ENCODE measurements at regions not wholly inside any gene's neighbourhood (a gene's known extent, or its start where the extent isn't known, plus 50 kb on each side); places are given as distances from the start of the nearest gene placed in this dataset.
"Not testable (repeated sequence)": the region's sequence is repeated elsewhere in the genome, so short reads cannot be mapped to it uniquely, and the experiment has no call there.

- DNase-seq (ENCODE audit: low read depth, low spot score), result no peak
Measured at GRCh38 chr2:220767591-220768255, 804.4 kb downstream of the EPHA4 start.

DNA sequence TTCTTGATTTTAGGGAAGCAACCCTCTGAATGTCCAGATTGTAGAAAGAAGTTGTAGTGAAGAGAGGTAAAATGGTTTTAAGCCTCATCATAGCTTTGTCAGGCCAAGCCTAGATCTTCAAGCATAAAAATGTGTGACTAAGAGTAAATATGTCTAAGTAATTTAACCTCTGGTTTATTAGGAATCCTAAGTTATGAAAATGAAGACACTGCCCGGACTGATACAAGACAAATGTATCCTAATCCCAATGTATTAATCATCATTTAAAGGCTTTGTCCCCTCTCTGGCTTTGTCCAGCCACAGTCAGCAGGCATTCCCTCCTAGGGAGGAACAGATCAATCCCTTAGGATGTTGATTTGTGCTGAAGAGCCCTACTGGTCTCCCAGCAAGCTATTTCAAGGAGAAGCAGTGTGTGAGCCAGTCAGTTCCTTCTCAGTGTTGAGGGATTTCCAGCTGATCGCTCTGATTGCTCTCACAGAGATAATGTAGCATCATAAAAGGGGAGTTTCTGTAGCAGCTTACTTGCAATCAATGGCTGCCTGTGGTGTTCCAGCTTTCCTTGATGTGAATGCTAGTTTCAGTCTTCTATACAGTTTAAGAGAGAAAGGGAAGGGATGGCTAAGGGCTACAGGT, 796.1 kb downstream of the EPHA4 start:
- DNase-seq (ENCODE audit: low read depth, low spot score), result no peak

DNA sequence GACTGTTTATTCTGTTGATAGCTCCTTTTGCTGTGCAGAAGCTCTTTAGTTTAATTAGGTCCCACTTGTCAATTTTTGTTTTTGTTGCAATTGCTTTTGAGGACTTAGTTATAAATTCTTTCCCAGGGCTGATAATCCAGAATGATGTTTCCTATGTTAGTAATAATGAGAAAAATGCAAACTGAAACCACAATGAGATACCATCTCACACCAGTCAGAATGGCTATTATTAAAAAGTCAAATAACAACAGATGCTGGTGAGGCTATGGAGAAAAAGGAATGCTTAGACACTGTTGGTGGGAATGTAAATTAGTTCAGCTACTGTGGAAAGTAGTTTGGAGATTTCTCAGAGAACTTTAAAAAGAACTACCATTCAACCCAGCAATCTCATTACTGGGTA, 793.0 kb downstream of the EPHA4 start:
- not testable (repeated sequence) for DNase-seq (ENCODE audit: low read depth, low spot score)

DNA sequence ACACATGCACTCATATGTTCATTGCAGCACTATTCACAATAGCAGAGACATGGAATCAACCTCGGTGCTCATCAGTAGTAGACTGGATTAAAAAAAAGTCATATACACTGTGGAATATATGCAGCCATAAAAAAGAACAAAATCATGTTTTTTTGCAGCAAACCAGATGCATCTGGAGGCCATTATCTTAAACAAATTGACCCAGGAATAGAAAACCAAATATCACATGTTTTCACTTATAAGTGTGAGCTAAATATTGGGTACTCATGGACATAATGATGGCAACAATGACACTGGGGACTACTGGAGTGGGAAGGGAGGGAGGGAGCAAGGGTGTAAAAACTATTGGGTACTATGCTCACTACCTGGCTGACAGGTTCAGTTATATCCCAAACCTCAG, 792.6 kb downstream of the EPHA4 start:
- DNase-seq (ENCODE audit: low read depth, low spot score), result no peak

DNA sequence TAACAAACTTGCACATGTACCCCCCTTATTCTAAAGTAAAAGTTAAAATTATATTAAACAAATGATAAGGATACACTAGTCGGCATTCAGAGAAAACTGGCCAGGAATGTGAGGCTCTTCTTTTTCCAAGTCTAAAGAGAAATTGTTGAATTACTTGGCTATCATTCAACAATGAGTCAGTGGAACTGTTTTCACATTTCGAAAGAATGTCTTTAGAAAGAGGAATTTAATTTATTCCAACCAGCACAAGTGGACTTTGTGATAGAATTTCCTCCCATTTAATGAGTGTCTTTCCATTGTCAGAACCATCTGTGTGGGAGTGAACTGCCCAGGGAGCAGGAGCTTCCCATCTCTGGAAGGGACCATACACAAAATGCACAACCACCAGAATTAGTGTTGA, 792.2 kb downstream of the EPHA4 start:
- DNase-seq (ENCODE audit: low read depth, low spot score), result no peak

GRCh38 chr2:220781622-220782241, 790.4 kb downstream of the EPHA4 start:
- DNase-seq (ENCODE audit: low read depth, low spot score), result no peak

GRCh38 chr2:220782609-220783113, 789.4 kb downstream of the EPHA4 start:
- DNase-seq (ENCODE audit: low read depth, low spot score), result no peak

- DNase-seq (ENCODE audit: low read depth, low spot score), result no peak
Measured at GRCh38 chr2:220783671-220784070, 788.4 kb downstream of the EPHA4 start.

DNA sequence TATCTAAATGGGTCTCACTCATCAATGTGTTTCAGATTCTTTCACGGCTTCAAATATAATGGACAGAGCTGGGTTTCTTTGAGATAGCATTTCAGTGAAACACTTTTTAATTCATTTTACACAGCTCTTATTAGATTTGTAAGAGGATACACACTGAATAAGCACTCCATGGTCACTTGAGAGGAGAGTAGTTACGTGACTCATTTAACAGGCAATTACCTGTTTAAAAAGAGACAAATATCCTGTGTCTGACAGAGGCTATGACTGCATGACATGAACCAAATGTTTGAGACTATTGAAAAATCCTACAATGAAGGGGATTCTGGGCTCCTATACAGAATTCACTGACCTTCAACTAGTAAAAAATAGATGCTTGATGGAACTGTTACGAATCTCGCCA, 786.9 kb downstream of the EPHA4 start:
- DNase-seq (ENCODE audit: low read depth, low spot score), result no peak

GRCh38 chr2:220786216-220786615, 785.9 kb downstream of the EPHA4 start:
- DNase-seq (ENCODE audit: low read depth, low spot score), result no peak

GRCh38 chr2:220787251-220787650, 784.9 kb downstream of the EPHA4 start:
- no peak for DNase-seq (ENCODE audit: low read depth, low spot score)

DNA sequence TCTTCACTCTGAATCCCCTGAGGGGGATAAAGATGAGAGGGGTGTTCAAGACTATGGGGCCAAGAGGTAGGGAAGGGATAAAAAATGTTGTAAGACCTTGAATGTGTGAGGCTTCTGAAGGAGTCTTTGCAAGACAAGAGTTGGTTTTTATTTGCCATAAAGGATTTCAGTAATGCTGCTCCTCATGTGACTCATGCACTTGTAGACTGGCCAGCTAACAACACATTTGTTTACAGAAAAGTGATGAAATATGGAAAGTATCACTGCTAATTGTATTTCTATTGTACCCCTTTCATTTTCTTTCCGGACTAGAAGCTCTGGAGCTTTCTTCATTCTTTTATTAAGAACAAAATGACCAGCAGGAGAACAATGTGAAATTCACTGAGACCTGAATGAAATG, 782.1 kb downstream of the EPHA4 start:
- DNase-seq (ENCODE audit: low read depth, low spot score), result no peak

GRCh38 chr2:220795705-220796104, 776.4 kb downstream of the EPHA4 start:
- DNase-seq (ENCODE audit: low read depth, low spot score), result no peak

- no peak for DNase-seq (ENCODE audit: low read depth, low spot score)
Measured at GRCh38 chr2:220811115-220811514, 761.0 kb downstream of the EPHA4 start.

DNA sequence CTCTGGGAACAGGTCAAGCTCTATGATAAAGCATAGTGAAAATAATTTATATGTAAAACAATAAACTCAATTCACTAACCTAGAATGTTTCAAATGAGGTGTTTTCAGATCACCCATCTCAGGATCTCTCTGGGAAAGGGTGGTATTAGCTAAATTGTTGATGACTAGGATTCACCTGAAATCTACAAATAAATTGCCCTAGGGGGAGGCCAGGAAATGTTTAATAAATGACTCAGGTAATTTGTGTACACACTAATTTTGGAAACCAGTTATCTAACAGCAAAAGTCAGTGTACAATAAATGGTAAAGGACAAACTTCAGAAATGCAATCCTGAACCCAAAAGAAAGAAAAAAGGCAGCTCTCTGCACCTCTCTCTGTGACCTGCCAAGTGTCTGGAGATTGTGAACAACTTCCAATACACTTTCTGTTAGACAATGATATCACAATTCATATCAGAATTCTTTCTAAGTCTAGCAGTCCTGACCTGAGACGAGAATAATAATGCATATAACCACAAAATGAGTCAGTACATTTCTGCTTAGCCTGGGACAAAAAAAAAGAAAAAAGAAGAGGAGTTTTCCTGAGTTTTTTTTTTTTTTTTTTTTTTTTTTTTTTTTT, 760.0 kb downstream of the EPHA4 start:
- no peak for DNase-seq (ENCODE audit: low read depth, low spot score)

GRCh38 chr2:220814441-220814840, 757.7 kb downstream of the EPHA4 start:
- no peak for DNase-seq (ENCODE audit: low read depth, low spot score)

DNA sequence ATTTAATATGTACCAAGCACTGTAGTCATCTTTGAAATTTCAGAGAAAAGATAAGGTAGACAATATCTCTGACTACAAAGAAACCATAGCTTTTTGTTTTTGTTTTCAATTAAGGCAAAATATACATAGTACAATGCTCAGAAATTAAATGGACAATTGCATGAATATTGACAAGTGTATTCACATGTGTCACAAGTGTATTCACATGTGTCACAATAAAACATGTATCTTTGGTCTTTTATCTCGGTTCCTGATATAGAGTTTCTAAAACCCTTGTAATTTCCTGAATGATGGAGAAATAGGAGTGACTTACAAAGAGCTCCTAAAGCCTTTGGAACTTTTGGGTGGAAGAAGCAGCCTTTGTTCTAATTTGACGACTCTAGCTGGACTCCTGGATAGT, 756.4 kb downstream of the EPHA4 start:
- no peak for DNase-seq (ENCODE audit: low read depth, low spot score)

DNA sequence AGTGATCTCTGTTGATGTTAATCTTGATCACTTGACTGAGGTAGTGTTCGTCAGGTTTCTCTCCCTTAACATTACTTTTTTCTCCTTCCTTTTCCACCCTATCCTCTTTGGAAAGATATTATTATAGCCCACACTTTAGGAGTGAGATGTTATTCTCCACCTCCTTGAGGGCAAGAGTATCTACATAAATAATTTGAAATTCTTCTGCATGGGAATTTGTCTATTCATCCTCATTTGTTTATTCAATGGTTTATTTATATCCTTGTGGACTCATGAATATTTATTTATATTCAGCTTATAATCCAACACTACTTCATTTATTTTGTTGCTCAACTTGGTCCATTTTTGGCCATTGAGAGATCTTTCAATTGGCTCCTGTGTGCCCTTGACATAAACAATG, 750.4 kb downstream of the EPHA4 start:
- DNase-seq (ENCODE audit: low read depth, low spot score), result no peak

DNA sequence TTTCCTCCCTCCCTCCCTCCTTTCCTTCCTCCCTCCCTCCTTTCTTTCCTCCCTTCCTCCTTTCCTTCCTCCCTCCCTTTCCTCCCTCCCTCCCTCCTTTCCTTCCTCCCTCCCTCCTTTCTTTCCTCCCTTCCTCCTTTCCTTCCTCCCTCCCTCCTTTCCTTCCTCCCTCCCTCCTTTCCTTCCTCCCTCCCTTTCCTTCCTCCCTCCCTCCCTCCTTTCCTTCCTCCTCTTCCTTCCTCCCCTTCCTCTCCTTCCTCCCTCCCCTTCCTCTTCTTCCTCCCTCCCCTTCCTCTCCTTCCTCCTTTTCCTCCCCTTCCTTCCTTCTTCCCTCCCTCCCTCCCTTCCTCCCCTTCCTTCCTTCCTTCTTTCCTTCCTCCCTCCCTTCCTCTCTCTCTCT, 748.5 kb downstream of the EPHA4 start:
- not testable (repeated sequence) for DNase-seq (ENCODE audit: low read depth, low spot score)

DNA sequence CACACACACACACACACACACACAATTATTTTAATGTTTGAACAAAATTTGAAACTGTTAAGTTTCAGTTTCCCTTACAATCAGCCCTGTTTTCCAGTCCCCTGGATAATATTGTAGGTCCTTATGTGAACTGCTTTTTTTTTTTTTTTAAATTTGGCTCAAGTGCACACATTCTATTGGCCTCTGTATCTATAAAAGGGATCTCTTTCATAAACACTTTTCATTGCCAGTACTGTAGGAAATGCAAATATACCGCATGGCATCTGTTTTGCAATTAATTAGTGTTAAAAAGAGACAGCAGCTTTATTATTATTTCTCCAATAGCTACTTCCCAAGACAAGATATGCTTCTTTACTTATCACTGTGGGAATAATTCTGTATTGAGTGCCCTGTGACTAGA, 738.7 kb downstream of the EPHA4 start:
- no peak for DNase-seq (ENCODE audit: low read depth, low spot score)

DNA sequence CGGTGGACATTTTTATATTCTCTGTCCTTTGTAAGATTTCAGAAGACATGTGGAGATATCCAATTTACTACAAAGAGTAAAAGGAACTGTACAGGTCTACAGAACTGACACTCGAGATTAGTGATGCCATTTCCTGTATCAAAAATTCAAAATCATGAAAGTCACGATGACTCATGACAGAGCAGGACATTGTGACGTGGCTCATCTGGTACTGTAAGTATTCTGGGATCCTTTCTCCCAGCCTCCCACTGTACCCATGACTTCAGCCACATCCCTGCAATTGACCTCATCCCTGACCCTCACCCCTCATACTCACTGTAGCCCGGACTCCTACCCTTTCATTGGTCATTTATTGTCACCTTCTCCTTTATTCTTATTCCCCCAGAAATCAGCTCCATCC, 736.5 kb downstream of the EPHA4 start:
- DNase-seq (ENCODE audit: low read depth, low spot score), result no peak

DNA sequence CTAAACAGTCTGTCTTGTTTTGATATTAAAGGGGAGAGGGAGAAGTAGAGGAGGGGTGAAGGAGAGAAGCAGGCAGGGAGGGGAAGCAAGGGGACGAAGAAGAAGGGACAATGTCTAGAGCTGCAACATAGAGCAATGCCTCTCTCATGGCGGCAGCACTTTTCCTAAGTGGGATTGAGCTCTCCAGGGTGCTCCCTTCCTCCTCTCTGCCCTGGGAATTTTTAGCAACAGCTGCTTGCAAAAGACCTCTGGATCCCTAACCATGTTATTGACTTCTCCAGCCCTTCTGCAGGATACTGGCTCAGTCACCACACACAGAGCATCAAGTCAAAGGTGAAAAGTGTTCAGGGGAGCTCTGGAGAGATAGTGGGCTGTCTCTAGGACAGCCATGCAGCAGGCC, 734.9 kb downstream of the EPHA4 start:
- no peak for DNase-seq (ENCODE audit: low read depth, low spot score)
